ENCODE measurements at regions not wholly inside any gene's neighbourhood (a gene's known extent, or its start where the extent isn't known, plus 50 kb on each side); places are given as distances from the start of the nearest gene placed in this dataset.

DNA sequence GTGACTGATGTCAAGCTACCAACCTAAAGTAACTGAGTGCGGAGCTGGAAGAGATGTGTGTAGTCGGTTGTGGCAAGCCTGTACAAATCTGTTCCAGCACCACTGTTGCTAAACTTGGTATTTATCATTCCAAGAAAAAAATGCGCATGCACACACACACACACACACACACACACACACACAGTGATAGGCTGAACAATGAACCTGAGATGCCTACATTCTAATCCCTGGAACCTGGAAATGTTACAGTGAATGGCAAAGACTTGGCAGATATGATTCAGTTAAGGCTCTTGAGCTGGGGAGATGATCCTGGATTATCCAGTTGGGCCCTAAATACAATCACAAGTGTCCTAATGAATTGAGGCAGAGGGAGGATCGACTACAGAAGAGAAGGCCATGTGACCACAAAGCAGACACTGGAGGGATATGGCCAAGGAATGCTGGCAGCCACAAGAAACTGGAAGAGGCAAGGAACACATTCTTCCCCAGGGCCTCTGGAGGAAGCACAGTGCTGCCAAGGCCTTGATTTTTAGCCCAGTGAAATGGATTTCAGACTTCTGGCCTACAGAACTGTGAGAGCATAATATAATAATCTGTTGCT lies 49.7 kb upstream of the LHFPL2 start:
- no peak for TF ChIP-seq EP300 (IDR thresholded peaks at IDR 0.05; ENCODE audit: borderline replicate concordance)
- no peak for TF ChIP-seq ZBTB7A (IDR thresholded peaks at IDR 0.05; ENCODE audit: low read depth)
- no peak for TF ChIP-seq MAX (IDR thresholded peaks at IDR 0.05)
- TF ChIP-seq CREB1 (IDR thresholded peaks at IDR 0.05; ENCODE audit: low read depth), result no peak
- no peak for TF ChIP-seq YY1 (IDR thresholded peaks at IDR 0.05; ENCODE audit: low read depth)
- TF ChIP-seq, protein P1, sequence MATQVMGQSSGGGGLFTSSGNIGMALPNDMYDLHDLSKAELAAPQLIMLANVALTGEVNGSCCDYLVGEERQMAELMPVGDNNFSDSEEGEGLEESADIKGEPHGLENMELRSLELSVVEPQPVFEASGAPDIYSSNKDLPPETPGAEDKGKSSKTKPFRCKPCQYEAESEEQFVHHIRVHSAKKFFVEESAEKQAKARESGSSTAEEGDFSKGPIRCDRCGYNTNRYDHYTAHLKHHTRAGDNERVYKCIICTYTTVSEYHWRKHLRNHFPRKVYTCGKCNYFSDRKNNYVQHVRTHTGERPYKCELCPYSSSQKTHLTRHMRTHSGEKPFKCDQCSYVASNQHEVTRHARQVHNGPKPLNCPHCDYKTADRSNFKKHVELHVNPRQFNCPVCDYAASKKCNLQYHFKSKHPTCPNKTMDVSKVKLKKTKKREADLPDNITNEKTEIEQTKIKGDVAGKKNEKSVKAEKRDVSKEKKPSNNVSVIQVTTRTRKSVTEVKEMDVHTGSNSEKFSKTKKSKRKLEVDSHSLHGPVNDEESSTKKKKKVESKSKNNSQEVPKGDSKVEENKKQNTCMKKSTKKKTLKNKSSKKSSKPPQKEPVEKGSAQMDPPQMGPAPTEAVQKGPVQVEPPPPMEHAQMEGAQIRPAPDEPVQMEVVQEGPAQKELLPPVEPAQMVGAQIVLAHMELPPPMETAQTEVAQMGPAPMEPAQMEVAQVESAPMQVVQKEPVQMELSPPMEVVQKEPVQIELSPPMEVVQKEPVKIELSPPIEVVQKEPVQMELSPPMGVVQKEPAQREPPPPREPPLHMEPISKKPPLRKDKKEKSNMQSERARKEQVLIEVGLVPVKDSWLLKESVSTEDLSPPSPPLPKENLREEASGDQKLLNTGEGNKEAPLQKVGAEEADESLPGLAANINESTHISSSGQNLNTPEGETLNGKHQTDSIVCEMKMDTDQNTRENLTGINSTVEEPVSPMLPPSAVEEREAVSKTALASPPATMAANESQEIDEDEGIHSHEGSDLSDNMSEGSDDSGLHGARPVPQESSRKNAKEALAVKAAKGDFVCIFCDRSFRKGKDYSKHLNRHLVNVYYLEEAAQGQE (IDR thresholded peaks at IDR 0.05; ENCODE audit: low read depth), result no peak
- no peak for TF ChIP-seq RAD21 (IDR thresholded peaks at IDR 0.05; ENCODE audit: low read depth)
- no peak for TF ChIP-seq TAF1 (IDR thresholded peaks at IDR 0.05; ENCODE audit: low read depth)
- no peak for TF ChIP-seq FOXM1 (IDR thresholded peaks at IDR 0.05; ENCODE audit: borderline replicate concordance, low read depth)
- no peak for TF ChIP-seq NFIC (IDR thresholded peaks at IDR 0.05)
- TF ChIP-seq USF1 (IDR thresholded peaks at IDR 0.05), result no peak
- no peak for TF ChIP-seq CEBPB (IDR thresholded peaks at IDR 0.05)
- no peak for TF ChIP-seq TCF12 (IDR thresholded peaks at IDR 0.05; ENCODE audit: low read depth)
